ENCODE measurements at regions not wholly inside any gene's neighbourhood (a gene's known extent, or its start where the extent isn't known, plus 50 kb on each side); places are given as distances from the start of the nearest gene placed in this dataset.
"Not testable (repeated sequence)": the region's sequence is repeated elsewhere in the genome, so short reads cannot be mapped to it uniquely, and the experiment has no call there.

- DNase-seq (ENCODE audit: low read depth), result no peak
Observed at GRCh38 chr21:27320868-27321267, 354.0 kb upstream of the ADAMTS5 start.

GRCh38 chr21:27317601-27318000 is 350.7 kb upstream of the ADAMTS5 start:
- DNase-seq (ENCODE audit: low read depth), result not testable (repeated sequence)

GRCh38 chr21:27315373-27315772 is 348.5 kb upstream of the ADAMTS5 start:
- DNase-seq (ENCODE audit: low read depth), result no peak

- DNase-seq (ENCODE audit: low read depth), result no peak
Observed at GRCh38 chr21:27314131-27314530, 347.2 kb upstream of the ADAMTS5 start.

GRCh38 chr21:27306791-27307775 is 340.2 kb upstream of the ADAMTS5 start:
- DNase-seq (ENCODE audit: low read depth), result no peak

GRCh38 chr21:27306206-27306605 is 339.3 kb upstream of the ADAMTS5 start:
- DNase-seq (ENCODE audit: low read depth), result no peak

- DNase-seq (ENCODE audit: low read depth), result no peak
Observed at GRCh38 chr21:27301220-27301619, 334.3 kb upstream of the ADAMTS5 start.

GRCh38 chr21:27300770-27301169 is 333.9 kb upstream of the ADAMTS5 start:
- DNase-seq (ENCODE audit: low read depth), result peak; percentile 56

- DNase-seq (ENCODE audit: low read depth), result no peak
Observed at GRCh38 chr21:27298465-27298864, 331.6 kb upstream of the ADAMTS5 start.

GRCh38 chr21:27293239-27293638 is 326.4 kb upstream of the ADAMTS5 start:
- no peak for DNase-seq (ENCODE audit: low read depth)

- DNase-seq (ENCODE audit: low read depth), result no peak
Observed at GRCh38 chr21:27292783-27293182, 325.9 kb upstream of the ADAMTS5 start.

- no peak for DNase-seq (ENCODE audit: low read depth)
Observed at GRCh38 chr21:27292229-27292628, 325.3 kb upstream of the ADAMTS5 start.

GRCh38 chr21:27291006-27291405 is 324.1 kb upstream of the ADAMTS5 start:
- peak; percentile 9 for DNase-seq (ENCODE audit: low read depth)

- DNase-seq (ENCODE audit: low read depth), result no peak
Observed at GRCh38 chr21:27290028-27290427, 323.1 kb upstream of the ADAMTS5 start.

GRCh38 chr21:27286760-27287159 is 319.9 kb upstream of the ADAMTS5 start:
- DNase-seq (ENCODE audit: low read depth), result no peak

GRCh38 chr21:27277110-27277509 is 310.2 kb upstream of the ADAMTS5 start:
- DNase-seq (ENCODE audit: low read depth), result no peak

- DNase-seq (ENCODE audit: low read depth), result peak; percentile 86
Observed at GRCh38 chr21:27275294-27275927, 308.5 kb upstream of the ADAMTS5 start.

GRCh38 chr21:27269644-27270043 is 302.8 kb upstream of the ADAMTS5 start:
- peak; percentile 89 for DNase-seq (ENCODE audit: low read depth)

- DNase-seq (ENCODE audit: low read depth), result peak; percentile 39
Observed at GRCh38 chr21:27268290-27268689, 301.4 kb upstream of the ADAMTS5 start.

GRCh38 chr21:27265949-27266348 is 299.1 kb upstream of the ADAMTS5 start:
- DNase-seq (ENCODE audit: low read depth), result no peak

GRCh38 chr21:27265492-27265891 is 298.6 kb upstream of the ADAMTS5 start:
- DNase-seq (ENCODE audit: low read depth), result no peak

GRCh38 chr21:27261676-27262075 is 294.8 kb upstream of the ADAMTS5 start:
- DNase-seq (ENCODE audit: low read depth), result no peak

- no peak for DNase-seq (ENCODE audit: low read depth)
Observed at GRCh38 chr21:27260728-27261127, 293.8 kb upstream of the ADAMTS5 start.
